Loucy (cell line): ENCODE measurements at regions not wholly inside any gene's neighbourhood (a gene's known extent, or its start where the extent isn't known, plus 50 kb on each side); places are given as distances from the start of the nearest gene placed in this dataset.

Experiments
- EZH2phosphoT487 ChIP-seq: fragments of 200-600 bp; IDR thresholded peaks from 2 replicates; pipeline ENCODE4 v1.6.1; 2018; ENCODE audit warnings: antibody characterized with exemption, mild to moderate bottlenecking, moderate library complexity, borderline replicate concordance
- TF ChIP-seq, protein P1 (sequence below): fragments of 200-600 bp; sonication (generic); conservative IDR thresholded peaks from 2 replicates; pipeline ENCODE4 v1.5.1; 2014; ENCODE audit warnings: mild to moderate bottlenecking, antibody characterized with exemption, low read length

DNA sequence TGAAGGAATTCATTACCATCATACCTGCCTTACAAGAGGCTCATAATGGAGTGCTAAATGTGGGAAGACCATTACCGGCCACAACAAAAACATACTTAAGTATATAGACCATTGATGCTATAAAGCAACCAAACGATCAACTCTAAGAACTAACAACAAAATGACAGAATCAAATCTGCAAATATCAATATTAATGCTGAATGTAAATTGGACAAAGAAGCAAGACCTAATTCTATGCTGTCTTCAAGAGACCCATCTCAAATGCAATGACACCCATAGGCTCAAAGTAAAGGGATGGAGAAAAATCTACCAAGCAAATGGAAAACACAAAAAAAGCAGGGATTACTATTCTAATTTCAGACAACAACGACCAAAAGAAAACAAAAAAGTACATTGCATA, 52.3 kb upstream of the GPC6 start:
- TF ChIP-seq, protein P1, sequence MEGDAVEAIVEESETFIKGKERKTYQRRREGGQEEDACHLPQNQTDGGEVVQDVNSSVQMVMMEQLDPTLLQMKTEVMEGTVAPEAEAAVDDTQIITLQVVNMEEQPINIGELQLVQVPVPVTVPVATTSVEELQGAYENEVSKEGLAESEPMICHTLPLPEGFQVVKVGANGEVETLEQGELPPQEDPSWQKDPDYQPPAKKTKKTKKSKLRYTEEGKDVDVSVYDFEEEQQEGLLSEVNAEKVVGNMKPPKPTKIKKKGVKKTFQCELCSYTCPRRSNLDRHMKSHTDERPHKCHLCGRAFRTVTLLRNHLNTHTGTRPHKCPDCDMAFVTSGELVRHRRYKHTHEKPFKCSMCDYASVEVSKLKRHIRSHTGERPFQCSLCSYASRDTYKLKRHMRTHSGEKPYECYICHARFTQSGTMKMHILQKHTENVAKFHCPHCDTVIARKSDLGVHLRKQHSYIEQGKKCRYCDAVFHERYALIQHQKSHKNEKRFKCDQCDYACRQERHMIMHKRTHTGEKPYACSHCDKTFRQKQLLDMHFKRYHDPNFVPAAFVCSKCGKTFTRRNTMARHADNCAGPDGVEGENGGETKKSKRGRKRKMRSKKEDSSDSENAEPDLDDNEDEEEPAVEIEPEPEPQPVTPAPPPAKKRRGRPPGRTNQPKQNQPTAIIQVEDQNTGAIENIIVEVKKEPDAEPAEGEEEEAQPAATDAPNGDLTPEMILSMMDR: no peak
- TF ChIP-seq EZH2phosphoT487: no peak
